Stimulated activated naive CD8-positive, alpha-beta T cell treated with anti-CD3 and anti-CD28 coated beads, Interleukin-15, amount 100 ng/mL, for 72 hours (primary cell): ENCODE measurements at regions not wholly inside any gene's neighbourhood (a gene's known extent, or its start where the extent isn't known, plus 50 kb on each side); places are given as distances from the start of the nearest gene placed in this dataset.

Experiments
- ATAC-seq: fragments of 150-1000 bp; cut with Tn5 transposase; 2 replicates; pipeline ENCODE4 v1.10.0; 2021; ENCODE audit warnings: mild to moderate bottlenecking, moderate library complexity
- DNase-seq, 2 donors: peaks; one replicate each; pipeline ENCODE4 v3.0.0; 2021 to 2022
- H3K27ac Mint-ChIP-seq, 2 donors: one replicate each; pipeline ENCODE4 v1.8.0; 2022; ENCODE audit warnings: mild to moderate bottlenecking in 2 of 2, mixed read lengths in 2 of 2, moderate library complexity in 2 of 2
- H3K27me3 Mint-ChIP-seq: one replicate; pipeline ENCODE4 v1.8.0; 2022; ENCODE audit warnings: mixed read lengths
- H3K4me1 Mint-ChIP-seq: one replicate; pipeline ENCODE4 v1.8.0; 2022; ENCODE audit warnings: mild to moderate bottlenecking, mixed read lengths
- H3K4me3 Mint-ChIP-seq, 2 donors: one replicate each; pipeline ENCODE4 v1.8.0; 2022; ENCODE audit warnings: mild to moderate bottlenecking in 2 of 2, mixed read lengths in 2 of 2, moderate library complexity in 1 of 2
- H3K9me3 Mint-ChIP-seq, 2 donors: one replicate each; pipeline ENCODE4 v1.8.0; 2022; ENCODE audit warnings: mixed read lengths in 2 of 2

GRCh38 chr14:101616202-101616601 lies 54.9 kb downstream of the DIO3 start:
- Mint-ChIP-seq H3K27me3 (peaks cover 23% of the 10 kb centered on the region), H3K4me1 (no peaks in the 10 kb centered on the region), H3K27ac (no peak overlapping the region), H3K4me3 (no peak overlapping the region), H3K9me3 (no peaks in the 10 kb centered on the region)
- DNase-seq = no peak
- ATAC-seq = no peak

DNA sequence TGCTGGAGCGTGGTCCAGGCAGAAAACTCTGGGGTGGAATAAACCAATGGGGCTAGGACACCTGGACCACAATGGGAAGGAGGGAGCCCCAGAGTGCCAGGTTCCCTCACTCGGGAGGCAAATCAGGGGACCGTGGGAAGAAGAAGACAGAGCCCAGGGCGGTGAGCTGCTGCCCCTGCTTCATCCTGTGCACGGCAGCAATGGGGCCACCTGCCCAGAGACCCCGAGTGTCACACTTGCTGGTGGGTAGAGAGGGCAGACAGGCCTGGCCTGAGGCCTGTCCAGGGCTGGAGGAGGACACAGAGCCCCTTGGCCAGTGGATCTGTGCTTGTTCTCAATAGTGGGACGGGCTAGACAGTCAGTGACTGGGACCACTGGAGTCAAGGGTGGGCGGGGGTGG lies 58.2 kb downstream of the DIO3 start:
- Mint-ChIP-seq H3K4me3 (no peak overlapping the region), H3K27me3 (peaks cover 9% of the 10 kb centered on the region), H3K4me1 (no peaks in the 10 kb centered on the region), H3K9me3 (no peaks in the 10 kb centered on the region), H3K27ac (no peak overlapping the region)
- no peak for ATAC-seq
- DNase-seq = no peak

DNA sequence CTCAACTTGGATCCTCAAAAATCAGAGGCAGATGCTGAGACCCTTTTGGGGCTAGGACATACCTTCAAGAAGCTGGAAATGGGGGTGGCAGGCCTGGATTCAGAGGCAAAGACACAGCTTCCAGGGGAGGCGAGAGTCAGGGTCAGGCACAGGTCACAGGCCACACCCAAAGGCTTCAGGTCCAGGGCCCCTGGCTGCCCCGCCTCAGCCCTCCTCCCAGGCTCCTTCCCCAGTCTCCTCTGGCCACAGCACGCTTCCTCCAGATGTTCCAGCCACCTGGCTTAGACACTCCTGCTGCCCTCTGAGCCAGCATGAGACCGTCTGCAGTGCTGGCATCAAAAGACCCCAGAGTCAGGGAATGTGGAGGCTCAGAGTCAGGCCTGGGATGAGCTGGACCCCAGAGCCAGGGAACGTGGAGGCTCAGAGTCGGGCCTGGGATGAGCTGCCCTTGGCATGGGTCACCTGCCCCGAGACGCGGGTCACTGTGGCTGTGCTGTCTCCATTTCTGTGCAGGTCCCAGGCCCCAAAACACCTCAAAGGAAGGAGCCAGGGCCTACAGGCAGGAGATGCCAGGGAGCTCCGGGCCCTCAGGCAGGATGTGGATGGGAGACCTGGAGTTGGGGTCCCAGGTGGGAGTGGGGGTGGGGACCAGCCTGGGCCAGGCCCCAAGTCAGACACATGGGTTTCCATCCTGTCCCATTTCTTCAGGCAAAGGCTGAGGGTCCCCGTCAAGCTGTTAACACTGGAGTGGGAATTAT lies 58.9 kb downstream of the DIO3 start:
- H3K27ac Mint-ChIP-seq = no peak overlapping the region
- peaks cover 7% of the 10 kb centered on the region for H3K27me3 Mint-ChIP-seq
- DNase-seq (no peak), ATAC-seq (no peak)
- no peaks in the 10 kb centered on the region for H3K9me3 Mint-ChIP-seq
- no peaks in the 10 kb centered on the region for H3K4me1 Mint-ChIP-seq
- no peak overlapping the region for H3K4me3 Mint-ChIP-seq

- Mint-ChIP-seq H3K4me1 (no peaks in the 10 kb centered on the region), H3K27ac (peak overlapping the region in 1 of 2 donors; percentile 23), H3K27me3 (no peaks in the 10 kb centered on the region), H3K4me3 (no peak overlapping the region), H3K9me3 (no peaks in the 10 kb centered on the region)
- DNase-seq = no peak
- ATAC-seq = no peak
Observed at GRCh38 chr14:101620821-101621785, 59.8 kb downstream of the DIO3 start.

DNA sequence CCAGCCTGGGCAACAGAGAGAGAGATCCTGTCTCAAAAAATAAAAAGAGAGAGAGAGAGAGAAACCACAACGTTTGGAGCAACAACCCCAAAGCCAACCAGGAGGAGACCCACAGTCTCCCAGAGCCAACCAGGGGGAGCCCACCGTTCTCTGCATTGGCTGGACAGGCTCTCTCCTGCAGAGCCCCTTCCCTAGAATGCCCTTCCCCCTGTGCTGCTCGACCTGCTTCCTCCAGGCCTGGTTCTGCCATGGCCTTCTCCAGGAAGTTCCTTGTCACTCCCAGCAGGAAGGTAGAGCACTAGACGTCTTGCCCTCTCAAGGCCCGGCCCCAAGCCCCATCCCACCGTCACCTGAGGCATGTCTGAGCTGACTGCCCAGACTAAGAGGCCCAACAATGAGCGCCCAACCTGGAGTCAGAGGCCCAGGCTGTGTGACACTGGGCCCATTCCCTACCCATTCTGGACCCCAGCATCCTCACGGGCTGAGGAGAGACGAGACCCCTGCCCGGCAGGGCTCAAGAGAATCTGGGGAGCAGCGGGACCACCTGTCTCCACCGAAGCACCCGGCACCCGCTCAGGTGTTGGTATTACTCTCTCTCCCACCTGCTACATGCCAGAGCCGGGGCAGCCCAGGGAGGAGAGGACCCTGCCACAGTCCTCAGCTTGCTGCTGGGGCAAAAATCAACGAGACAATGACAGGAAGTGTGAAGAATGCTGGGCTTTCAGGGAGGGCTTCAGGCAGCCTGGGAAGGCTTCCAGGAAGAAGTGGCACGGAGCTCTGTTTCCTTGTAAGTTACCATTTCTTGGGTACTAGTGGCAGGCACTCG lies 61.2 kb downstream of the DIO3 start:
- Mint-ChIP-seq H3K4me1 (no peaks in the 10 kb centered on the region), H3K4me3 (no peak overlapping the region), H3K27me3 (no peaks in the 10 kb centered on the region), H3K9me3 (no peaks in the 10 kb centered on the region), H3K27ac (peak overlapping the region; percentile 27 to 67)
- no peak for DNase-seq
- ATAC-seq = no peak

DNA sequence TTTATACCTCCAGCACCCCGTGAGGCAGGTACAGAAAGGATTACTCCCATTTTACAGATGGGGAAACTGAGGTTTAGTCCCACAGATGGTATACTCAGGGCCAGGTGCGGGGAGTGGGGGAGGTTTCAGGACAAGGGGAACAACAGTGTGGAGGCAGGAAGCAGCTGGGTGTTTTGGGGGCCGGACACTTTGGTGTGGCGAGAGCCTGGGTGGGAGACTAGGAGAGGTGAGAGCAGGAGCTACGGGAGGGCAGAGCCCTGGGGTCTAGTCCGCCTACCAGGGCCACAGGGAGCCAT lies 61.7 kb downstream of the DIO3 start:
- Mint-ChIP-seq H3K4me1 (peaks cover 4% of the 10 kb centered on the region), H3K27me3 (peaks cover 5% of the 10 kb centered on the region), H3K4me3 (no peak overlapping the region), H3K27ac (no peak overlapping the region), H3K9me3 (no peaks in the 10 kb centered on the region)
- no peak for DNase-seq
- ATAC-seq = no peak

DNA sequence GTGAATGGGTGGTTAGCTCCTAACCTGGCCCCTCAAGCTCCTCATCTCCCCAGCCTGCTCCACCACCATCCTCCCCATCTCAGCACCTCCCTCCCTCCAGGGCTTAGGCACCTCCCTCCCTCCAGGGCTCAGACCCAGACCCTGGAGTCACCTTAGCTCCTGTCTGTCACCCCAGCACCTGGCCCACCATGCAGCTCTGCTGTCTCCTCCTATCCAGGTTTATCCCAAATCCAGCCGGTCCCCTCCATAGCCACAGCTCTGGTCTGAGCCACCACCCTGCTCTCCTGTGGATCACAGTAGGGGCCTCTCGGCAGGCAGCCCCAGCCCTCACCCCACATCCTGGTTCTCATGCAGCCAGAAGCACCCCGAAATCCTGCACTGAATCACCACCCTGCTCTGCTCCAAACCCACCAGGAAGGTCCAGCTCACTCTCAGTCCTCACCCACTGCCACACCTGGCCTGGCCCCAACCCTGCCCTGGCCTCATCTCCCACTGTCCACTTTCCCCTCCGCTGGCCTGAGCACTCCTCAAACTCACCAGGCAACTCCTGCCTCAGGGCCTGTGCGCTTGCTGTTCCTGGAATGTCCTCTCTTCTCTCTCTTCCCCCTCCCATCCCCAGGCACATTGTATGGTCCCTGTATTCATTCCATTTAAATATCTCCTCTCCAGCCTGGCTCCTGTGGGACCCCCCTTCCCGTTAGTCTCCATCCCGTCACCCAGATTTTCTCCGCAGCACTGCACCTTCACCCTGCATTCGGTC lies 62.6 kb downstream of the DIO3 start:
- no peak for ATAC-seq
- peaks cover 8% of the 10 kb centered on the region for H3K27me3 Mint-ChIP-seq
- no peak overlapping the region for H3K4me3 Mint-ChIP-seq
- H3K27ac Mint-ChIP-seq = peak overlapping the region in 1 of 2 donors; percentile 91
- H3K4me1 Mint-ChIP-seq = peaks cover 8% of the 10 kb centered on the region
- no peaks in the 10 kb centered on the region for H3K9me3 Mint-ChIP-seq
- DNase-seq = no peak

DNA sequence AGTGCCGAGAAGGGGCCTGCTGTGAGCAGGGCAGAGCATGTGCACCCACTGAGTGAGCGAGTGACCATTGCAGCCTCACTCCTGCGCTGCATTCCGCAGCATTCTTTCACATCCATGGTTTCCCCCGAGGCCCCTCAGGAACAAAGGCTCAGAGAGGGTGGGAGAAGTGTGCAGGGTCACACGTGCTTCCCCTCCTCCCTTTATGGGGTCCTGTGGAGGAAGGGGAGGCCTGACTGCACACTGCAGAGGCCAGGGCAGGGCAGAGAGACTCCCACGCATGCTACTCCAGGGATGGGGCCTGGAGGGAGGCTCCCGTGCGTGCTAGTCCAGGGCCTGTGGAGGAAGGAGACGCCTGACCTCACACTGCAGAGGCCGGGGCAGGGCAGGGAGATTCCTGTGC lies 63.2 kb downstream of the DIO3 start:
- DNase-seq (no peak), ATAC-seq (no peak)
- Mint-ChIP-seq H3K9me3 (no peaks in the 10 kb centered on the region), H3K27me3 (peaks cover 8% of the 10 kb centered on the region), H3K27ac (no peak overlapping the region), H3K4me3 (no peak overlapping the region), H3K4me1 (peaks cover 8% of the 10 kb centered on the region)

- Mint-ChIP-seq H3K4me3 (no peak overlapping the region), H3K27me3 (peaks cover 8% of the 10 kb centered on the region), H3K27ac (no peak overlapping the region), H3K4me1 (peaks cover 8% of the 10 kb centered on the region), H3K9me3 (no peaks in the 10 kb centered on the region)
- ATAC-seq (no peak), DNase-seq (no peak)
Observed at GRCh38 chr14:101625336-101626097, 64.2 kb downstream of the DIO3 start.

DNA sequence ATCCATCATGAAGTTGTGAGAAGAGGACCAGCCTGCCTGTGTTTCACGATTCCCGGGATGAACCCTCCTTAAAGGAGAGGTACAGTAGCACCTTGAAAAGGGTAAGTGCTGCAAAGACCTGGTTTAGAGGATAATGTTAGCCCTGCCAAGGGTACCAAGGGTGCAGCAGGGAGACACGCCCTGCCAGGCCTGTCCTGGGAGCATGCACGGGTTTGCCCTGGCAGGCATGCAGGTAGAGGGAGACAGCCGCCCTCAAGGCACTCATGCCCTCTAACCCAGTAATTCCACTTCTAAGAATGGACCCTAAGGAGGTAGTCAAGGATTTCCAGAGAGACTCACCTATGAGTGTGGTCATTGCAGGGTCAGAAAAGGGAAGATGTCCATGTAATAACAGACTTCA lies 65.0 kb downstream of the DIO3 start:
- DNase-seq = no peak
- no peaks in the 10 kb centered on the region for H3K9me3 Mint-ChIP-seq
- no peak overlapping the region for H3K4me3 Mint-ChIP-seq
- H3K27me3 Mint-ChIP-seq = peaks cover 8% of the 10 kb centered on the region
- no peak overlapping the region for H3K27ac Mint-ChIP-seq
- peaks cover 8% of the 10 kb centered on the region for H3K4me1 Mint-ChIP-seq
- no peak for ATAC-seq

DNA sequence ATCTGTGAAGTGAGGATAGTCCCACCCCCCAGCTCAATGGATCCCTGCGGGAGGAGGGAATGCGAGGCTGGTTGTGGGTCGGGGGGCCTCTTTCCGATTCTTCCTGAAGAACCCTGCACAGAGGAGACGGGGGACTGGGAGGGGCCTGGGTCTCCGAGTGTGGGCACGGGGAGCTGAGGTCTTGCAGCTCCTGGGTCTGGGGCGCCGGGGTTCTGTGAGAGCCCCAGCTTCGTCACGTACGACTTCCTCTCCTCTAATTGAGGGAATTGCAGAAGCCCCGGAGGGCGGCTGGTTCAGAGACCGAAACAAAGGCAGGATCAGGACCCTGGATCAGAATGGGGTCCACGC lies 66.6 kb downstream of the DIO3 start:
- no peaks in the 10 kb centered on the region for H3K9me3 Mint-ChIP-seq
- H3K4me1 Mint-ChIP-seq = peaks cover 8% of the 10 kb centered on the region
- H3K4me3 Mint-ChIP-seq = no peak overlapping the region
- H3K27me3 Mint-ChIP-seq = peaks cover 15% of the 10 kb centered on the region
- ATAC-seq (no peak), DNase-seq (no peak)
- no peak overlapping the region for H3K27ac Mint-ChIP-seq

DNA sequence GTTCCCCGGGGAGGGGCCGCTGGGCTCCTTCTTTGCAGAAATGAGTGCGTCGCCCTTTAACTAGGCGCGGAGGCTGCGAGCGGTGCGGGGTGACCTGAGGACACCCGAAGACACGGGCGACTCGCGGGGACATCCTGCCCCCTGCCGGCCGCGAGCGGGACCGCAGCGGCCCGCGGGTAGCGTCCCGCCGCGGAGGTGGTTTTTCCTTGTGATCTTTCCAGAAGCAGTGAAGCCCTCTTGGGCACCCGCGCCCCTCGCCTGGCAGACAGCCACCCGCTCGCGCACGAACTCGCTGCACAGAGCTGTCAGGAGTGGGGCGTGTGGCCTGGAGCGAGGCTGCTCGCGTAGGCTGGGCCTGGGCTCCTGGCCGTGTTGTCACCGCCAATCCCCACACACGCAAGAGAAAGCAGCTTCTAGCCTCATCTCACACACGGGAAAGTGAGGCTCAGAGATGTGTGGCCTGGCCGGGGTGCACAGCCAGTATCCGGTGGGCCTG lies 67.2 kb downstream of the DIO3 start:
- Mint-ChIP-seq H3K27ac (no peak overlapping the region), H3K4me3 (peak overlapping the region in 1 of 2 donors; percentile 19), H3K9me3 (no peaks in the 10 kb centered on the region), H3K27me3 (peaks cover 15% of the 10 kb centered on the region), H3K4me1 (peaks cover 8% of the 10 kb centered on the region)
- ATAC-seq (peak; percentile 89), DNase-seq (peak; percentile 70 to 71)

DNA sequence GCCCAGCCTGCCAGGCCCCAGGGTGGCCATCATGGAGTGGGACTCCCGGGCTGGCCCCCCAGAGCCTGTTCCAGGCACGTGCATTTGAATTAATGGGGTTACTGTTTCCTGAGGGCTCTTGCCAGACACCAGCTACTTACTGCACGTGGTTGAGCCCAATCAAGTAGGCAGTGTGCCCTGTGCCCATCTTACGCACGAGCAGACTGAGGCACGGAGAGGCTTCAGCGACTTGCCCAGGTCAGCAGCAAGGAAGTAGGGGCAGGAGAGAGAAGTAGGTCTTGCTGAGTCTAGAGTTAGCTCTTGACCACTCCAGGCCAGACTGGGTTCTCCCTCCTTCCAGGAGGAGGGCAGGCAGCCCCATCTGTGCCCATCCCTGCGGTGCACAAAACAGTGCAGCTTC lies 67.7 kb downstream of the DIO3 start:
- peaks cover 8% of the 10 kb centered on the region for H3K4me1 Mint-ChIP-seq
- H3K4me3 Mint-ChIP-seq = no peak overlapping the region
- no peak for DNase-seq
- peak; percentile 24 for ATAC-seq
- no peak overlapping the region for H3K27ac Mint-ChIP-seq
- H3K27me3 Mint-ChIP-seq = peaks cover 15% of the 10 kb centered on the region
- no peaks in the 10 kb centered on the region for H3K9me3 Mint-ChIP-seq
